Glutamatergic neuron (in vitro differentiated cells): ENCODE measurements at regions not wholly inside any gene's neighbourhood (a gene's known extent, or its start where the extent isn't known, plus 50 kb on each side); places are given as distances from the start of the nearest gene placed in this dataset.

Experiments
- DNase-seq: peaks from one replicate; pipeline ENCODE4 v3.0.0; 2022
- H3K27ac Mint-ChIP-seq: one replicate; pipeline ENCODE4 v1.8.0; 2020; ENCODE audit warnings: mild to moderate bottlenecking, mixed read lengths, inconsistent platforms; ENCODE audit not compliant: unreplicated experiment
- H3K27me3 Mint-ChIP-seq: one replicate; pipeline ENCODE4 v1.8.0; 2020; ENCODE audit warnings: mild to moderate bottlenecking, moderate library complexity, mixed read lengths, inconsistent platforms; ENCODE audit not compliant: unreplicated experiment
- H3K36me3 Mint-ChIP-seq: one replicate; pipeline ENCODE4 v1.8.0; 2020; ENCODE audit warnings: mild to moderate bottlenecking, mixed read lengths, inconsistent platforms; ENCODE audit not compliant: unreplicated experiment
- H3K4me1 Mint-ChIP-seq: one replicate; pipeline ENCODE4 v1.8.0; 2020; ENCODE audit warnings: mild to moderate bottlenecking, low read depth, mixed read lengths, inconsistent platforms; ENCODE audit not compliant: unreplicated experiment
- H3K4me3 Mint-ChIP-seq: one replicate; pipeline ENCODE4 v1.8.0; 2020; ENCODE audit warnings: mild to moderate bottlenecking, mixed read lengths, inconsistent platforms; ENCODE audit not compliant: unreplicated experiment
- H3K9me3 Mint-ChIP-seq: one replicate; pipeline ENCODE4 v1.8.0; 2020; ENCODE audit warnings: mild to moderate bottlenecking, moderate library complexity, mixed read lengths, inconsistent platforms; ENCODE audit not compliant: unreplicated experiment
- CTCF ChIP-seq: fragments of 200-600 bp; sonication (generic); IDR thresholded peaks from one replicate; pipeline ENCODE4 v1.5.0; 2021; ENCODE audit not compliant: partially characterized antibody, unreplicated experiment

DNA sequence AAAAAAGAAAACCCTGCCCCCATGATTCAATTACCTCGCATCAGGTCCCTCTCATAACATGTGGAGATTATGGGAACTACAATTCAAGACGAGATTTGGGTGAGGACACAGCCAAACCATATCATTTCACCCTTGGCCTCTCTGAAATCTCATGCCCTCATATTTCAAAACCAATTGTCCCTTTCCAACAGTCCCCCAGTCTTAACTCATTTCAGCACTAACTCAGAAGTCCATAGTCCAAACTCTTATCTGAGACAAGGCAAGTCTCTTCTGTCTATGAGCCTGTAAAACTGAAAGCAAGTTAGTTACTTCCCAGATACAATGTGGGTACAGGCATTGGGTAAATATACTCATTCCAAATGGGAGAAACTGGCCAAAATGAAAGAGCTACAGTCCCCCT is 536.1 kb downstream of the MEI4 start:
- no peak for TF ChIP-seq CTCF
- no peak for DNase-seq
- Mint-ChIP-seq H3K27ac (no peak overlapping the region), H3K4me1 (no peaks in the 10 kb centered on the region), H3K27me3 (peaks cover 1% of the 10 kb centered on the region), H3K9me3 (peaks cover 11% of the 10 kb centered on the region), H3K36me3 (peaks cover 9% of the 10 kb centered on the region), H3K4me3 (no peak overlapping the region)

- no peak overlapping the region for H3K27ac Mint-ChIP-seq
- no peak for TF ChIP-seq CTCF
- H3K9me3 Mint-ChIP-seq = peaks cover 11% of the 10 kb centered on the region
- H3K36me3 Mint-ChIP-seq = peaks cover 9% of the 10 kb centered on the region
- no peak overlapping the region for H3K4me3 Mint-ChIP-seq
- no peak for DNase-seq
- H3K27me3 Mint-ChIP-seq = peaks cover 1% of the 10 kb centered on the region
- H3K4me1 Mint-ChIP-seq = peaks cover 4% of the 10 kb centered on the region
These were observed 539.2 kb downstream of the MEI4 start for GRCh38 chr6:78192057-78192456.

DNA sequence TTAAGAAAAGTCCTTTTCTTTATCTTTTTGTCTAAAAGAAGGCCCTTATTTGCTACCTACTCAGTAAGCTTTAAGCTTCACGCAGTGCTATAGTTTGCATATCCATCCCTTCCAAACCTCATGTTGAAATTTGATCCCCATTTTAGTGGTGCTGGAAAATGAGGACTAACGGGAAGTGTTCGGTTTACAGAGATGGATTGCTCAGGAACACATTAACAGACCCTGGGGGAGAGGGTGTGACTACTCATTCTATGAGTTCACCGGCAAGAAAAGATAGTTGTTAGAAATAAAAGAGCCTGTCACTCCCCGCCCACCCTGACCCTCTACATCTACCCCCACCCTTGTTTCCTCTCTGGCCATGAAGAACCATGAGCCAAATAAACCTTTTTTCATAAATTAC is 546.2 kb downstream of the MEI4 start:
- Mint-ChIP-seq H3K4me1 (peaks cover 10% of the 10 kb centered on the region), H3K36me3 (no peaks in the 10 kb centered on the region), H3K27ac (no peak overlapping the region), H3K4me3 (no peak overlapping the region), H3K27me3 (peaks cover 4% of the 10 kb centered on the region), H3K9me3 (no peaks in the 10 kb centered on the region)
- no peak for TF ChIP-seq CTCF
- no peak for DNase-seq

DNA sequence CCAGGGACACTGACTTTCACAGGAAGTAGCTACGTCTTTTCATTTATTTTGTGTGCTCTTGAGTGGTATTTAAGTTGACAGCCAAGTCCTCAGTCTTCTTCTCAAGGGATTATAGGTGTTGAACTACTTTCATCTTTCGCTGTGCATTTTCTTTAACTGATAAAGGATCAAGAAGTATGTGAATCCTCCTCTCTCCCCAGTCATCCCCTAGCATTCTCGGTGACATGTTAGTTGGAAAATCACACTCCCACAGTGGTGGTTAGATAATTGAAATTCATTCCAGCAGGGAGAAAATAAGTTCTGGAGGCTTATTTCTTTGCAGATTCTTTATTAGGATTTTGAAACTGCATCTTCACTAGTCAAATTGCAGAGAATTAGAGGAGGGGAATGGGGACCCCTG is 569.4 kb downstream of the MEI4 start:
- Mint-ChIP-seq H3K27me3 (no peaks in the 10 kb centered on the region), H3K9me3 (no peaks in the 10 kb centered on the region), H3K27ac (no peak overlapping the region), H3K4me3 (no peak overlapping the region), H3K36me3 (no peaks in the 10 kb centered on the region), H3K4me1 (no peaks in the 10 kb centered on the region)
- no peak for DNase-seq
- TF ChIP-seq CTCF = no peak

DNA sequence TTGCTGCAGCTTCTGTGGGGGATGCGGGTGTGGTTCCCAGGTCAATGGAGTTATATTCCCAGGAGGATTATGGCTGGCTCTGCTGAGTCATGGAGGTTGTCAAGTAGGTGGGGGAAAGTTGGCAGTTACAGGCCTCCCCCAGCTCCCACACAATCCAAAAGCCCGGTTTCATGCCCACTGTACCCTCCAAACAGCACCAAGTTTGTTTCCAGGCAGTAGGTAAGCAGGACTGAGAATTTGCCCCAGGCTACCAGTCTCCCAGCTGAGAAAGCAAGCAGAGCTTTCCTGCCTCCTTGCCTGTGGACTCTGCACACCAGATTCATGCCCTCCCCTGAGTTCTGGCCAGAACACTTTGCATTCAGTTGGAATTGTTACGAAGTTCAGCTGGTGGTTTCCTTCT is 578.2 kb downstream of the MEI4 start:
- TF ChIP-seq CTCF = no peak
- Mint-ChIP-seq H3K9me3 (peaks cover 2% of the 10 kb centered on the region), H3K36me3 (no peaks in the 10 kb centered on the region), H3K27ac (no peak overlapping the region), H3K27me3 (no peaks in the 10 kb centered on the region), H3K4me1 (no peaks in the 10 kb centered on the region), H3K4me3 (no peak overlapping the region)
- no peak for DNase-seq
